Loucy (cell line): ENCODE measurements at regions not wholly inside any gene's neighbourhood (a gene's known extent, or its start where the extent isn't known, plus 50 kb on each side); places are given as distances from the start of the nearest gene placed in this dataset.

Experiments used
- H2AFZ ChIP-seq: fragments of 200-600 bp; sonication (generic); 2 replicates; pipeline ENCODE4 v1.6.0; 2016; ENCODE audit warnings: antibody characterized with exemption, mild to moderate bottlenecking, low read length, moderate library complexity
- H3F3A ChIP-seq: fragments of 200-600 bp; 2 replicates; pipeline ENCODE4 v1.6.0; 2016; ENCODE audit warnings: antibody characterized with exemption, low read depth, mild to moderate bottlenecking
- H3K27me3 ChIP-seq: fragments of 200-600 bp; sonication (generic); 2 replicates; pipeline ENCODE4 v1.6.1; 2014; ENCODE audit warnings: low read length, mild to moderate bottlenecking; ENCODE audit not compliant: insufficient read depth, poor library complexity, severe bottlenecking
- H3K36me3 ChIP-seq: fragments of 200-600 bp; sonication (generic); 2 replicates; pipeline ENCODE4 v1.6.1; 2016; ENCODE audit warnings: low read length; ENCODE audit not compliant: insufficient read depth
- H3K4me1 ChIP-seq: fragments of 200-600 bp; sonication (generic); 2 replicates; pipeline ENCODE4 v1.5.1; 2014; ENCODE audit warnings: low read length, mild to moderate bottlenecking; ENCODE audit not compliant: insufficient read depth, poor library complexity, severe bottlenecking
- H3K4me2 ChIP-seq: fragments of 200-600 bp; sonication (generic); 2 replicates; pipeline ENCODE4 v1.6.0; 2014; ENCODE audit warnings: antibody characterized with exemption, low read length, low read depth, mild to moderate bottlenecking; ENCODE audit not compliant: poor library complexity, severe bottlenecking
- H3K4me3 ChIP-seq: fragments of 200-600 bp; sonication (generic); 2 replicates; pipeline ENCODE4 v1.5.1; 2014; ENCODE audit warnings: low read length, mild to moderate bottlenecking, mixed read lengths; ENCODE audit not compliant: poor library complexity, severe bottlenecking
- H3K79me2 ChIP-seq: fragments of 200-600 bp; sonication (generic); 2 replicates; pipeline ENCODE4 v1.6.1; 2014; ENCODE audit warnings: low read length; ENCODE audit not compliant: insufficient read depth
- H3K9ac ChIP-seq: fragments of 200-600 bp; sonication (generic); 2 replicates; pipeline ENCODE4 v1.6.0; 2014; ENCODE audit warnings: mild to moderate bottlenecking, low read depth, low read length, moderate library complexity; ENCODE audit not compliant: poor library complexity, severe bottlenecking
- H3K9me2 ChIP-seq: fragments of 200-600 bp; sonication (generic); replicated peaks from 2 replicates; pipeline ENCODE4 v1.6.1; 2016; ENCODE audit warnings: low read depth, low read length, mixed read lengths
- H3K9me3 ChIP-seq: fragments of 200-600 bp; sonication (generic); 2 replicates; pipeline ENCODE4 v1.6.1; 2014; ENCODE audit warnings: mild to moderate bottlenecking, antibody characterized with exemption, low read length, low read depth; ENCODE audit not compliant: insufficient read depth
- H4K20me1 ChIP-seq: fragments of 200-600 bp; sonication (generic); 2 replicates; pipeline ENCODE4 v1.6.0; 2014; ENCODE audit warnings: antibody characterized with exemption, low read length, mild to moderate bottlenecking; ENCODE audit not compliant: insufficient read depth, poor library complexity, severe bottlenecking
- EZH2phosphoT487 ChIP-seq: fragments of 200-600 bp; IDR thresholded peaks from 2 replicates; pipeline ENCODE4 v1.6.1; 2018; ENCODE audit warnings: antibody characterized with exemption, mild to moderate bottlenecking, moderate library complexity, borderline replicate concordance
- TF ChIP-seq, protein P1 (sequence below): fragments of 200-600 bp; sonication (generic); conservative IDR thresholded peaks from 2 replicates; pipeline ENCODE4 v1.5.1; 2014; ENCODE audit warnings: mild to moderate bottlenecking, antibody characterized with exemption, low read length

DNA sequence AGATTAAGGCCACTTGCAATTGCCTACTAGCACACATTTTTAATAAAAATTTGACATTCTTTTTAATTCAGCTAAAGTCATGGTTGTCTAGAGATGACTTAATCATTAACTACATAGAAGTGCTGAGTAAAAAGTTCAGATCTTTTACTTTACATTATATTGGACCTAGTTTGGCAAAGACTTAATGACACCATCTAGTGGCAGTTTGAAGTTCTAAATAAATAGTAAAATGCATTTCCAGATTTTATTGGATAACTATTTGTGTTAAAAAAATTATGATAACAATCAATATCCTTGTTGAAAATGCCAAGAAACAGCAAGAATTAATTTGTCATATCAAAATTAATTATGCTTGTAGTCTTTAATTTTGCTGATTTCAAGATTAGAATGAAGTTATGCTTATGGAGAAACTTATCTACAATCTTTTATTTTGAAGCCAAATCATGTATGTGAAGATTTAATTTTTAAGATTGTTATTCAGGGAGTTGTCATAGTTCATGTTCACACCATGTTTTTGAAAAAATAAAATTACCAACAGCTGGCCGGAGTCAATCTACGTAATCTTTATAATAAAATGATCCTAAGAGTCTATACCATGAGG is 69.6 kb upstream of the PJA2 start:
- TF ChIP-seq, protein P1, sequence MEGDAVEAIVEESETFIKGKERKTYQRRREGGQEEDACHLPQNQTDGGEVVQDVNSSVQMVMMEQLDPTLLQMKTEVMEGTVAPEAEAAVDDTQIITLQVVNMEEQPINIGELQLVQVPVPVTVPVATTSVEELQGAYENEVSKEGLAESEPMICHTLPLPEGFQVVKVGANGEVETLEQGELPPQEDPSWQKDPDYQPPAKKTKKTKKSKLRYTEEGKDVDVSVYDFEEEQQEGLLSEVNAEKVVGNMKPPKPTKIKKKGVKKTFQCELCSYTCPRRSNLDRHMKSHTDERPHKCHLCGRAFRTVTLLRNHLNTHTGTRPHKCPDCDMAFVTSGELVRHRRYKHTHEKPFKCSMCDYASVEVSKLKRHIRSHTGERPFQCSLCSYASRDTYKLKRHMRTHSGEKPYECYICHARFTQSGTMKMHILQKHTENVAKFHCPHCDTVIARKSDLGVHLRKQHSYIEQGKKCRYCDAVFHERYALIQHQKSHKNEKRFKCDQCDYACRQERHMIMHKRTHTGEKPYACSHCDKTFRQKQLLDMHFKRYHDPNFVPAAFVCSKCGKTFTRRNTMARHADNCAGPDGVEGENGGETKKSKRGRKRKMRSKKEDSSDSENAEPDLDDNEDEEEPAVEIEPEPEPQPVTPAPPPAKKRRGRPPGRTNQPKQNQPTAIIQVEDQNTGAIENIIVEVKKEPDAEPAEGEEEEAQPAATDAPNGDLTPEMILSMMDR, result peak; percentile 58
- TF ChIP-seq EZH2phosphoT487, result no peak
- Histone ChIP-seq H4K20me1 (no peaks in the 10 kb centered on the region), H3K4me1 (no peaks in the 10 kb centered on the region), H3K4me3 (no peak overlapping the region), H3K9me3 (no peaks in the 10 kb centered on the region), H3K4me2 (no peak overlapping the region), H2AFZ (no peak overlapping the region), H3K27me3 (no peaks in the 10 kb centered on the region), H3K9ac (no peak overlapping the region), H3F3A (no peaks in the 10 kb centered on the region), H3K9me2 (no peaks in the 10 kb centered on the region), H3K79me2 (no peaks in the 10 kb centered on the region), H3K36me3 (no peaks in the 10 kb centered on the region)

DNA sequence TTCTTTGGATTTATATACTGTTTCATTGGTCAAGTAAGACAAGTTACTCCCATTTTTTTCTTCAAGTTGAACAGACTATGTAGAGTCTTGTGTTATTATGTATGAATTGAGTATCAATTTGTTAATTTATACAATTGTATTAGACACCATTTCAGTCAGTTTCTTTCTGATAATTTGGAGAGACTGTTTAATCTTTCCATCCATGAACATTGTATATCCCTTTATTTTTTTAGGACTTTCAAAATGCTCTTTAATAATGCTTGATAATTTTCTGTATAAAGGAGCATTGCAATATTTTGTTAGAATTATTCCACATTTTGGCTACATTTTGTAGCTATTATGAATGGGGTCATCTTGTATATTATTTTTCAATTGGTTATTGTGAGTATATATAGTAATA is 69.1 kb upstream of the PJA2 start:
- H3K36me3 ChIP-seq, result no peaks in the 10 kb centered on the region
- no peak overlapping the region for H2AFZ ChIP-seq
- no peaks in the 10 kb centered on the region for H3K4me1 ChIP-seq
- H3K9me3 ChIP-seq, result no peaks in the 10 kb centered on the region
- H3K9ac ChIP-seq, result no peak overlapping the region
- no peak overlapping the region for H3K4me3 ChIP-seq
- H3K9me2 ChIP-seq, result no peaks in the 10 kb centered on the region
- H3F3A ChIP-seq, result no peaks in the 10 kb centered on the region
- TF ChIP-seq, protein P1, result no peak
- no peak for TF ChIP-seq EZH2phosphoT487
- no peaks in the 10 kb centered on the region for H3K79me2 ChIP-seq
- H4K20me1 ChIP-seq, result no peaks in the 10 kb centered on the region
- H3K27me3 ChIP-seq, result no peaks in the 10 kb centered on the region
- no peak overlapping the region for H3K4me2 ChIP-seq

DNA sequence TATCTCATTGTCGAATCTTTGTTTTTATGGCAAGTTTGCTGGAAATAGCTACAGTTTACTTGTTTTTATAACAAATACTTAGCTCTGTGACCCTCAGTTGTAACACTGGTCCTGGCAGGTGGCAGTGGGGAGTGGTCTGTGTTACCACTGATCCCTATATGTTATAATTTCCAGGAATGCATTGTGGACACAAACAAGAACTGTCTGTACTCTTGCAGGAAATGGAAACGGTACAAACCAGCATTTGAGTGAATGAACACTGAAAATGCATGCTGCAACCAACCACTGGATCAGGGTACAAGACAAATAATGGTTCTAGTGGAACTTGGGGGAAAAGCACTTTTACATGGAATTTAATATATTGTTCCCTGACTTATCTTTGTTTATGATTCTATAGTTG is 66.5 kb upstream of the PJA2 start:
- no peaks in the 10 kb centered on the region for H3K9me3 ChIP-seq
- H3K36me3 ChIP-seq, result no peaks in the 10 kb centered on the region
- TF ChIP-seq EZH2phosphoT487, result no peak
- TF ChIP-seq, protein P1, result no peak
- H2AFZ ChIP-seq, result no peak overlapping the region
- no peaks in the 10 kb centered on the region for H4K20me1 ChIP-seq
- H3K4me3 ChIP-seq, result no peak overlapping the region
- no peaks in the 10 kb centered on the region for H3K4me1 ChIP-seq
- H3K79me2 ChIP-seq, result no peaks in the 10 kb centered on the region
- H3K9ac ChIP-seq, result no peak overlapping the region
- H3F3A ChIP-seq, result no peaks in the 10 kb centered on the region
- H3K4me2 ChIP-seq, result no peak overlapping the region
- H3K9me2 ChIP-seq, result no peaks in the 10 kb centered on the region
- H3K27me3 ChIP-seq, result no peaks in the 10 kb centered on the region
